Gastrocnemius medialis (tissue), 4 donors: ENCODE measurements at regions not wholly inside any gene's neighbourhood (a gene's known extent, or its start where the extent isn't known, plus 50 kb on each side); places are given as distances from the start of the nearest gene placed in this dataset.

ENCODE experiments used
- POLR2A ChIP-seq, 2 donors: fragments of 450-650 bp; IDR thresholded peaks; one replicate each; pipeline ENCODE4 v1.6.1; 2017; ENCODE audit warnings: antibody characterized with exemption in 2 of 2, mild to moderate bottlenecking in 2 of 2, moderate library complexity in 2 of 2
- TF ChIP-seq, protein P1 (sequence below), 5 experiments: fragments of 450-650 bp in 3 of 5; fragments of 200-600 bp in 2 of 5; sonication (generic) in 2 of 5; IDR thresholded peaks in 4 of 5; conservative IDR thresholded peaks in 1 of 5; 1 replicate in 4 of 5; 2 replicates in 1 of 5; pipeline ENCODE4 v1.5.1; 2016 to 2019; ENCODE audit warnings: antibody characterized with exemption in 5 of 5, mild to moderate bottlenecking in 3 of 5, moderate library complexity in 3 of 5

DNA sequence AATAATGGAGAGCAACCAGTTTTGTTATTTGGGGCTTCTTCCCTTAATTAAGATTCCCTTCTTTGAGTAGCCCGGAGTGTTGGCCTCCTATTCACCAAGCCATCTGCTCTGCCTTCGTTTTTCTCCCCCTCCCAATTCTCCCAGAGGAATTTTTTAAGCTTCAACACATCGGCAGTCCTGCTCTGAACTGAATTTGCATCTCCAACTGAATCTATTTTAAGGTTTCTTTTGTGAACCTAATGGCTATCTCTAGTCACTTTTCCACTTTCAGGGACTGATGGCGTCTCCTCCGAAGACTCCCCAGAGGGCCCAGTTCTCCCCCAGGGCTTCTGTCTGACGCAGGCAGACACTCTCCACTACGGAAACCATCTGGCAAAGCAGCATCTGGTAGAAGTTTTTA, 280.2 kb downstream of the ADGRA3 start:
- TF ChIP-seq, protein P1, sequence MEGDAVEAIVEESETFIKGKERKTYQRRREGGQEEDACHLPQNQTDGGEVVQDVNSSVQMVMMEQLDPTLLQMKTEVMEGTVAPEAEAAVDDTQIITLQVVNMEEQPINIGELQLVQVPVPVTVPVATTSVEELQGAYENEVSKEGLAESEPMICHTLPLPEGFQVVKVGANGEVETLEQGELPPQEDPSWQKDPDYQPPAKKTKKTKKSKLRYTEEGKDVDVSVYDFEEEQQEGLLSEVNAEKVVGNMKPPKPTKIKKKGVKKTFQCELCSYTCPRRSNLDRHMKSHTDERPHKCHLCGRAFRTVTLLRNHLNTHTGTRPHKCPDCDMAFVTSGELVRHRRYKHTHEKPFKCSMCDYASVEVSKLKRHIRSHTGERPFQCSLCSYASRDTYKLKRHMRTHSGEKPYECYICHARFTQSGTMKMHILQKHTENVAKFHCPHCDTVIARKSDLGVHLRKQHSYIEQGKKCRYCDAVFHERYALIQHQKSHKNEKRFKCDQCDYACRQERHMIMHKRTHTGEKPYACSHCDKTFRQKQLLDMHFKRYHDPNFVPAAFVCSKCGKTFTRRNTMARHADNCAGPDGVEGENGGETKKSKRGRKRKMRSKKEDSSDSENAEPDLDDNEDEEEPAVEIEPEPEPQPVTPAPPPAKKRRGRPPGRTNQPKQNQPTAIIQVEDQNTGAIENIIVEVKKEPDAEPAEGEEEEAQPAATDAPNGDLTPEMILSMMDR (IDR thresholded peaks at IDR 0.05 in 4 of 5, conservative IDR thresholded peaks at IDR 0.05 in 1 of 5), result no peak
- TF ChIP-seq POLR2A (IDR thresholded peaks at IDR 0.05), result no peak
